Tibial nerve (tissue), 4 donors: ENCODE measurements at regions not wholly inside any gene's neighbourhood (a gene's known extent, or its start where the extent isn't known, plus 50 kb on each side); places are given as distances from the start of the nearest gene placed in this dataset.

Experiments used
- CTCF ChIP-seq, 5 experiments: fragments of 200-600 bp in 3 of 5; fragments of 450-650 bp in 2 of 5; sonication (generic) in 3 of 5; IDR thresholded peaks; one replicate each; pipeline ENCODE4 v1.5.1; 2016 to 2019; ENCODE audit warnings: antibody characterized with exemption in 5 of 5, mild to moderate bottlenecking in 3 of 5, moderate library complexity in 2 of 5
- EP300 ChIP-seq, 2 donors: sonication (generic); formaldehyde crosslinking; IDR thresholded peaks; one replicate each; pipeline ENCODE4 v1.6.1; 2017; ENCODE audit warnings: antibody characterized with exemption in 2 of 2, mild to moderate bottlenecking in 1 of 2
- POLR2A ChIP-seq, 2 donors: fragments of 450-650 bp; IDR thresholded peaks; one replicate each; pipeline ENCODE4 v1.6.1; 2017; ENCODE audit warnings: antibody characterized with exemption in 2 of 2, mild to moderate bottlenecking in 2 of 2, moderate library complexity in 2 of 2

DNA sequence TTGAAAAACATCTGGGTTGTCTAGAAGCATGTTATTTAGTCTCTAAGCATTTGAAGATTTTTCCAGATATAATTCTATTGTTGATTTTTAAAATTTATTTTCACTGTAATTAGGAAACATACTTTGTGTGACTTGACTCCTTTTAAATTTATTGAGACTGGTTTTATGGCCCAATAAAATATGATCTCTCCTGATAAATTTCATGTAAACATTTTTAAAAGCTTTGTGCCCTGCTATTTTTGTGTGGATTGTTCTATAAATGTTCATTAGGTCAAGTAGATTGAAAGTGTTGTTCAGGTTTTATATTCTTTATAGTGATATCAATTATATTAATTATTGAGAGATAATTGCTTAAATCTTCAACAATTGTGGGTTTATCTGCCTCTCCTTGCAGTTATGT lies 105.4 kb downstream of the RFX6 start:
- TF ChIP-seq CTCF (IDR thresholded peaks at IDR 0.05) (no peak), POLR2A (IDR thresholded peaks at IDR 0.05) (no peak), EP300 (IDR thresholded peaks at IDR 0.05) (no peak)
